ENCODE measurements at regions not wholly inside any gene's neighbourhood (a gene's known extent, or its start where the extent isn't known, plus 50 kb on each side); places are given as distances from the start of the nearest gene placed in this dataset.

GRCh38 chr4:159526172-159526571 is 423.3 kb downstream of the RAPGEF2 start:
- no peak overlapping the region for H3K4me3 ChIP-seq (ENCODE audit: low read depth, low read length)
- no peak for TF ChIP-seq CTCF (conservative IDR thresholded peaks at IDR 0.05; ENCODE audit: low read depth, low read length)
- DNase-seq (ENCODE audit: low read depth) = no peak

GRCh38 chr4:159534655-159535054 is 431.8 kb downstream of the RAPGEF2 start:
- H3K4me3 ChIP-seq (ENCODE audit: low read depth, low read length) = no peak overlapping the region
- DNase-seq (ENCODE audit: low read depth) = no peak
- TF ChIP-seq CTCF (conservative IDR thresholded peaks at IDR 0.05; ENCODE audit: low read depth, low read length) = no peak

- no peak for TF ChIP-seq CTCF (conservative IDR thresholded peaks at IDR 0.05; ENCODE audit: low read depth, low read length)
- DNase-seq (ENCODE audit: low read depth) = no peak
- no peak overlapping the region for H3K4me3 ChIP-seq (ENCODE audit: low read depth, low read length)
These were observed 435.7 kb downstream of the RAPGEF2 start for GRCh38 chr4:159538556-159538955.

- TF ChIP-seq CTCF (conservative IDR thresholded peaks at IDR 0.05; ENCODE audit: low read depth, low read length) = no peak
- DNase-seq (ENCODE audit: low read depth) = no peak
These were observed 437.2 kb downstream of the RAPGEF2 start for GRCh38 chr4:159540038-159540437.

GRCh38 chr4:159540501-159540900 is 437.6 kb downstream of the RAPGEF2 start:
- TF ChIP-seq CTCF (conservative IDR thresholded peaks at IDR 0.05; ENCODE audit: low read depth, low read length) = no peak
- H3K4me3 ChIP-seq (ENCODE audit: low read depth, low read length) = no peak overlapping the region
- DNase-seq (ENCODE audit: low read depth) = no peak

More at GRCh38 chr4:159540038-159540437, 437.2 kb downstream of the RAPGEF2 start:
- no peak overlapping the region for H3K4me3 ChIP-seq (ENCODE audit: low read depth, low read length)

GRCh38 chr4:159541143-159541542 is 438.3 kb downstream of the RAPGEF2 start:
- no peak for DNase-seq (ENCODE audit: low read depth)
- TF ChIP-seq CTCF (conservative IDR thresholded peaks at IDR 0.05; ENCODE audit: low read depth, low read length) = no peak
- H3K4me3 ChIP-seq (ENCODE audit: low read depth, low read length) = no peak overlapping the region

- H3K4me3 ChIP-seq (ENCODE audit: low read depth, low read length) = no peak overlapping the region
- TF ChIP-seq CTCF (conservative IDR thresholded peaks at IDR 0.05; ENCODE audit: low read depth, low read length) = no peak
- no peak for DNase-seq (ENCODE audit: low read depth)
These were observed 439.4 kb downstream of the RAPGEF2 start for GRCh38 chr4:159542296-159542695.

All from epithelial cell of proximal tubule (primary cell).